Right renal pelvis (tissue), 4 donors: ENCODE measurements at regions not wholly inside any gene's neighbourhood (a gene's known extent, or its start where the extent isn't known, plus 50 kb on each side); places are given as distances from the start of the nearest gene placed in this dataset.

Experiments
- DNase-seq, 4 donors: peaks; one replicate each; pipeline ENCODE4 v3.0.0-alpha.2; 2013; ENCODE audit warnings: low read depth in 4 of 4, low spot score in 3 of 4, missing footprints in 1 of 4

- no peak for DNase-seq
These were observed 226.0 kb upstream of the TSHZ2 start for GRCh38 chr20:52746190-52746589.

GRCh38 chr20:52744441-52744840 lies 227.7 kb upstream of the TSHZ2 start:
- DNase-seq, result no peak

GRCh38 chr20:52738081-52738480 lies 234.1 kb upstream of the TSHZ2 start:
- no peak for DNase-seq

- no peak for DNase-seq
These were observed 235.7 kb upstream of the TSHZ2 start for GRCh38 chr20:52736507-52736906.

GRCh38 chr20:52731093-52731492 lies 241.1 kb upstream of the TSHZ2 start:
- no peak for DNase-seq

- no peak for DNase-seq
These were observed 244.3 kb upstream of the TSHZ2 start for GRCh38 chr20:52727740-52728456.

- no peak for DNase-seq
These were observed 247.6 kb upstream of the TSHZ2 start for GRCh38 chr20:52724541-52724940.

- peak in 1 of 4 donors; percentile 12 for DNase-seq
These were observed 249.1 kb upstream of the TSHZ2 start for GRCh38 chr20:52722926-52723688.

- DNase-seq, result no peak
These were observed 264.0 kb upstream of the TSHZ2 start for GRCh38 chr20:52708137-52708536.

GRCh38 chr20:52704553-52704952 lies 267.6 kb upstream of the TSHZ2 start:
- DNase-seq, result no peak

- DNase-seq, result no peak
These were observed 283.8 kb upstream of the TSHZ2 start for GRCh38 chr20:52688345-52688744.

- no peak for DNase-seq
These were observed 287.3 kb upstream of the TSHZ2 start for GRCh38 chr20:52684905-52685304.

GRCh38 chr20:52684176-52684575 lies 288.0 kb upstream of the TSHZ2 start:
- DNase-seq, result no peak

- DNase-seq, result no peak
These were observed 288.4 kb upstream of the TSHZ2 start for GRCh38 chr20:52683761-52684160.

GRCh38 chr20:52682237-52682636 lies 289.9 kb upstream of the TSHZ2 start:
- DNase-seq, result no peak

GRCh38 chr20:52681288-52681687 lies 290.9 kb upstream of the TSHZ2 start:
- DNase-seq, result no peak

- no peak for DNase-seq
These were observed 294.9 kb upstream of the TSHZ2 start for GRCh38 chr20:52677216-52677615.

- no peak for DNase-seq
These were observed 295.7 kb upstream of the TSHZ2 start for GRCh38 chr20:52676283-52676995.

GRCh38 chr20:52675375-52675774 lies 296.8 kb upstream of the TSHZ2 start:
- no peak for DNase-seq

- peak in 3 of 4 donors; percentile 30 to 49 (median 33) for DNase-seq
These were observed 303.5 kb upstream of the TSHZ2 start for GRCh38 chr20:52668626-52669025.

- no peak for DNase-seq
These were observed 304.8 kb upstream of the TSHZ2 start for GRCh38 chr20:52667358-52667757.

GRCh38 chr20:52665441-52665840 lies 306.7 kb upstream of the TSHZ2 start:
- DNase-seq, result no peak
